Common myeloid progenitor, CD34-positive (primary cell): ENCODE measurements at regions not wholly inside any gene's neighbourhood (a gene's known extent, or its start where the extent isn't known, plus 50 kb on each side); places are given as distances from the start of the nearest gene placed in this dataset.

Source experiments
- CTCF ChIA-PET: fragments of 350-600 bp; sonication (Branson Sonifier 250); formaldehyde crosslinking; loops from one replicate; lab custom pipeline; 2021; ENCODE audit warnings: antibody characterized with exemption; lab: Charles Lee
- POLR2A ChIA-PET: fragments of 350-600 bp; sonication (Branson Sonifier 250); formaldehyde crosslinking; loops from one replicate; lab custom pipeline; 2021; ENCODE audit warnings: antibody characterized with exemption; lab: Charles Lee
- DNase-seq, 3 donors: peaks; one replicate each; pipeline versions ENCODE4 v3.0.0 to v3.0.0-alpha.2; 2013
- H3K27ac ChIP-seq, 2 experiments: 1 replicate in 1 of 2; 2 replicates in 1 of 2; pipeline ENCODE4 v1.7.0; 2013; ENCODE audit warnings: inconsistent platforms in 2 of 2, low read length in 2 of 2, mild to moderate bottlenecking in 2 of 2, low read depth in 1 of 2, moderate library complexity in 1 of 2; ENCODE audit not compliant: severe bottlenecking in 2 of 2, insufficient read depth in 1 of 2, poor library complexity in 1 of 2
- H3K27me3 ChIP-seq, 5 experiments: replicated peaks in 2 of 5; 1 replicate in 3 of 5; 2 replicates in 2 of 5; pipeline versions ENCODE4 v1.6.1 to v1.7.0; 2013; ENCODE audit warnings: low read length in 4 of 5, mild to moderate bottlenecking in 2 of 5, moderate library complexity in 2 of 5, inconsistent platforms in 1 of 5; ENCODE audit not compliant: insufficient read depth in 5 of 5, control insufficient read depth in 4 of 5
- H3K36me3 ChIP-seq, 4 experiments: 1 replicate in 2 of 4; 2 replicates in 2 of 4; pipeline versions ENCODE4 v1.6.1 to v1.7.0; 2013; ENCODE audit warnings: low read length in 3 of 4, control low read depth in 1 of 4, mild to moderate bottlenecking in 1 of 4; ENCODE audit not compliant: control insufficient read depth in 4 of 4, insufficient read depth in 4 of 4
- H3K4me1 ChIP-seq, 4 experiments: 1 replicate in 3 of 4; 2 replicates in 1 of 4; pipeline versions ENCODE4 v1.6.1 to v1.7.1; 2013; ENCODE audit warnings: low read length in 3 of 4, mild to moderate bottlenecking in 3 of 4, control low read depth in 1 of 4, inconsistent platforms in 1 of 4, moderate library complexity in 1 of 4; ENCODE audit not compliant: control insufficient read depth in 4 of 4, insufficient read depth in 4 of 4; ENCODE audit errors: control extremely low read depth in 1 of 4
- H3K4me3 ChIP-seq, 7 experiments: 1 replicate in 4 of 7; 2 replicates in 3 of 7; pipeline versions ENCODE4 v1.5.1 to v1.7.0; 2013; ENCODE audit warnings: mild to moderate bottlenecking in 7 of 7, low read length in 6 of 7, moderate library complexity in 6 of 7, inconsistent platforms in 2 of 7, low read depth in 2 of 7, control low read depth in 1 of 7; ENCODE audit not compliant: insufficient read depth in 4 of 7, control insufficient read depth in 1 of 7; ENCODE audit errors: extremely low read depth in 1 of 7
- H3K9me3 ChIP-seq, 5 experiments: 1 replicate in 4 of 5; 2 replicates in 1 of 5; pipeline versions ENCODE4 v1.6.1 to v1.7.1; 2013; ENCODE audit warnings: low read length in 4 of 5, mild to moderate bottlenecking in 2 of 5, inconsistent platforms in 1 of 5, low read depth in 1 of 5, moderate library complexity in 1 of 5; ENCODE audit not compliant: control insufficient read depth in 4 of 5, insufficient read depth in 2 of 5; ENCODE audit errors: control extremely low read depth in 1 of 5
- WGBS: methylation state at CpG from one replicate; pipeline ENCODE4 v1.1.5; 2013; ENCODE audit not compliant: insufficient coverage; 5-methylcytosine and 5-hydroxymethylcytosine counted together

DNA sequence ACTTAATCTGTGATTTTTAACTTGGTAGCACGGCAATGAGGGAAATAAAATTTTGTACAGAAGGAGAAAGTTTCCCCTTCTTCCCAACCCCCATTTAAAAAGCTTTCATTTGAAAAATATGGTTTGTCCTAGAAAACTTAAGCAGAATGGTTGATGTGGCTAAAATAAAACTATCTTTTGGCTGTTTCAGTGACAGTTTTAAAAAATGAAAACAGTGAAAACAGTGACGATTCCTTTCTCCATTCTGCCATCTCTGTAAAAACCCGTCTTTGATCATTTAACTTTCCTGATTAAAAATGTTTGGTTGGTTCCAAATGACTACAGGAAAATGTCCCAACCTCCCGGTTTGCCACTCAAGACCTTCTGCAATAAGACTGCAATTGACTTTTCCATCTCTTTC is 160.7 kb downstream of the EBLN2 start:
- H3K27me3 ChIP-seq: peaks cover 0 to 4% (median 0%) of the 10 kb centered on the region in 5 experiments
- POLR2A ChIA-PET: no interaction called here
- WGBS: 94% methylated on average over 3 of the region's 4 CpGs

DNA sequence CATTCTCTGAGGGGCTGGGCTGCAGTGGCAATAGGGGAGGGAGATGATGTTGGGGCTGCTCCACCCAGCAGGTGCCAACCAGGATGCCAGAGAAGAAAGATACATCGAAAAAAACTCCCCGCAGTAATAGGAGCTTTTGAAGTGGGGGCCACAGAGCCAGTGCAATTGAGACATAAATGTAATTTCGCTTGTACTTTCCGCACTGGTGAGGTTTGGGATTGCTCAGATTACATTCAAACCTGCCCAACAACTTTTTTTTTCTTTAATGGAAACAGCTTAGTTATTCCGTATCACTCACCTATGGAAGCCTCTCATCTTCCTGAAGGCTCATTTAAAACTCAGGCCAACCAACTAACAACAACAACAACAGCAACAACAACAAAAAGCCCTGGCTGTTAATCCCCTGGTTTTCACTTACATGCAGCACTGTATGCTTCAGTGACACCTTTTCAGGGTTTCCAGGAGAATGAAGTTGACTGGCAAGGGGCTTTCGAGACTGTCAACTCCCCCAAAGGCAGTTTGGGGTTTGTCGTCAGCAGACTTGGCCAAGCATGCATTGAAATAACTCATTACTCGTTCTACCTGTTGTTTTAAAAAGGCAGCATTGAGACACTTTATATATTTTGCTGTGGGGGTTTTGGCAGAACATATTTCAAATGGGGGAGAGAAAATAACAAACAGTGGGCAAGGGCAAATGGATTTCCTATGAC is 163.8 kb downstream of the EBLN2 start:
- Histone ChIP-seq H3K4me3 (no peak overlapping the region), H3K9me3 (no peaks in the 10 kb centered on the region), H3K4me1 (no peaks in the 10 kb centered on the region), H3K27me3 (peaks cover 0 to 5% (median 2%) of the 10 kb centered on the region in 5 experiments), H3K27ac (no peak overlapping the region), H3K36me3 (no peaks in the 10 kb centered on the region)
- DNase-seq: no peak
- ChIA-PET CTCF (no interaction called here), POLR2A (no interaction called here)
- 93% methylated on average over 5 of the region's 8 CpGs for WGBS

More for the DNA sequence above, 160.7 kb downstream of the EBLN2 start:
- Histone ChIP-seq H3K27ac (no peak overlapping the region), H3K36me3 (no peaks in the 10 kb centered on the region), H3K4me3 (no peak overlapping the region), H3K4me1 (no peaks in the 10 kb centered on the region), H3K9me3 (no peaks in the 10 kb centered on the region)
- CTCF ChIA-PET: no interaction called here
- no peak for DNase-seq

DNA sequence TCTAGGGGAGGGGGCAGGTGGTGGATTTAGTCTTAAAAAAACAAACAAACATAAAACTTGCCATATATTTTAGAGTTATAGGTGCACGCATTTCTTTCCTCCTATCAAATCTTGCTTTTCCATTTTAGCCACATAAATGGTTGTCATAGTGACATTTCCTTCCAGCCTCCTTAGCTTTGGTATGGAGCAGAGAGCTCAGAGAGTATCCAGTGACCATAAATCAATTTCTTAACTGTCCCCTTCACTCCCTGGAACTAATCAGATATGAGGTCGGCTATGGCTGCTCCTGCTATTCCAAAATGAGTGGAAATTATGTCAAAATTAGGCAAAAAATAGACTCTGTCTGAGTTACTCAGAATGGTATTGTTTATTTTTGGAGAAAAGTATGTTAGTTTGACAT is 164.5 kb downstream of the EBLN2 start:
- Histone ChIP-seq H3K36me3 (no peaks in the 10 kb centered on the region), H3K4me3 (no peak overlapping the region), H3K9me3 (no peaks in the 10 kb centered on the region), H3K27ac (no peak overlapping the region), H3K27me3 (peaks cover 0 to 5% (median 2%) of the 10 kb centered on the region in 5 experiments), H3K4me1 (no peaks in the 10 kb centered on the region)
- CTCF ChIA-PET: no interaction called here
- POLR2A ChIA-PET: no interaction called here
- DNase-seq: no peak
- WGBS: no CpG with 5 or more reads among the region's 2 CpGs

DNA sequence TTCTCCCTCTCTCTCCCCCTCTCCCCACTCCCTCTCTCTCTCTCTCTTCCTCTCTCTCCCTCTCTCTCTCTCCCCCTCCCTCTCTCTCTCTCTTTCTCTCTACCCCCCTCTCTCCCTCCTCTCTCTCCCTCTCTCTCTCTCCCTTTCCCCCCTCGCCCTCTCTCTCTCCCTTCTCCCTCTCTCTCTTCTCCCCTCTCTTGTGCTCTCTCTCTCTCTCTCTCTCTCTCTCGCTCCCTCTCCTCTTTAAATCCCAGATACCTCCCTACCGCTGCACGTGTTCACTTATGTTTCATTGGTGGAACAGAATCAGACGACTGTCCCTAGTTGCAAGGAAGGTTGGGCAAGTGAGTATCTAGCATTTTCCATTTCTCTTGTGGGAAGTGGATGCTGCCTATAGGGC is 166.5 kb downstream of the EBLN2 start:
- Histone ChIP-seq H3K9me3 (no peaks in the 10 kb centered on the region), H3K4me1 (no peaks in the 10 kb centered on the region), H3K27me3 (peaks cover 0 to 5% (median 2%) of the 10 kb centered on the region in 5 experiments), H3K36me3 (no peaks in the 10 kb centered on the region), H3K27ac (no peak overlapping the region), H3K4me3 (no peak overlapping the region)
- CTCF ChIA-PET: no interaction called here
- POLR2A ChIA-PET: no interaction called here
- DNase-seq: no peak
- WGBS: 50% methylated on average over 1 of the region's 5 CpGs

DNA sequence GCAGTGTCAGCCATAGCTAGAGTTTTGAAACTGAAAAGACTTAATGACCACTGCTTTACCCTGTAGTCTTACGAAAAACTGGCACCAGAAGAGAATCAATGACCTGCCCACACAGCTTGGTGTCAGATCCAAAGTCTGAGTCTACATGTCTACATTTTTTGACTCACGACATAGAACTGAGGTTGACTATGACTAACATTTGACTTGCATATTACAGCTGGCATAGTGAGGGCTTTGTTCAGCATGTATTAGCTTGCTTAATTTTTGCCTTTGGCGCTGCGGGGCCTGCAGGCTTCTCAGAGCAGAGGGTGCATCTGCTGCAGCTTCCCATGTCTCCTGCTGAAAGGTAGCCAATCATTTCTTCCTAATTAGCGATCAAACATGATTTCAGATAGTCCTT is 167.0 kb downstream of the EBLN2 start:
- H3K27ac ChIP-seq: no peak overlapping the region
- WGBS: 96% methylated on average over 5 of the region's 5 CpGs
- no peaks in the 10 kb centered on the region for H3K36me3 ChIP-seq
- ChIA-PET CTCF (no interaction called here), POLR2A (no interaction called here)
- H3K9me3 ChIP-seq: no peaks in the 10 kb centered on the region
- H3K4me3 ChIP-seq: no peak overlapping the region
- DNase-seq: no peak
- no peaks in the 10 kb centered on the region for H3K4me1 ChIP-seq
- H3K27me3 ChIP-seq: peaks cover 0 to 5% (median 2%) of the 10 kb centered on the region in 5 experiments

DNA sequence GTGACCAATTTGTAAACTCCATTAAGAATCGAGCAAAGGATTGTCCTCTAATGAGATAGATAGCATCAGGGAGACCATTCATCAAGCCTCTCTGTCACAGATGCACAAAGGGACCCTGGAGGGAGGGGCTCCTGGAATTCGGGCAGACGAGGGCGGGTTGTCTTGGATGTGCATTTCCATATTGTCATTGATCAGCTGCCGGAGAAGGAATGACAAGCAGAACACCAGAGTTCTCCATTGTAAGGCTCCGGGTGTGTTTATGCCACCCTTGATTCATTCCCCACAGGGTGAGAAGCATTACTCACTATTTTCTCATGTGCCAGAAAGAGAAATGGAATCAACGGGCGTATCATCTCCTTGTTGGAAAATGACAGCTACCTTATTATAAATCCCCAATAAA is 167.5 kb downstream of the EBLN2 start:
- POLR2A ChIA-PET: no interaction called here
- H3K4me1 ChIP-seq: no peaks in the 10 kb centered on the region
- H3K27ac ChIP-seq: no peak overlapping the region
- no peak overlapping the region for H3K4me3 ChIP-seq
- no peaks in the 10 kb centered on the region for H3K9me3 ChIP-seq
- 82% methylated on average over 6 of the region's 8 CpGs for WGBS
- peaks cover 0 to 5% (median 2%) of the 10 kb centered on the region in 5 experiments for H3K27me3 ChIP-seq
- H3K36me3 ChIP-seq: no peaks in the 10 kb centered on the region
- DNase-seq: no peak
- CTCF ChIA-PET: no interaction called here

DNA sequence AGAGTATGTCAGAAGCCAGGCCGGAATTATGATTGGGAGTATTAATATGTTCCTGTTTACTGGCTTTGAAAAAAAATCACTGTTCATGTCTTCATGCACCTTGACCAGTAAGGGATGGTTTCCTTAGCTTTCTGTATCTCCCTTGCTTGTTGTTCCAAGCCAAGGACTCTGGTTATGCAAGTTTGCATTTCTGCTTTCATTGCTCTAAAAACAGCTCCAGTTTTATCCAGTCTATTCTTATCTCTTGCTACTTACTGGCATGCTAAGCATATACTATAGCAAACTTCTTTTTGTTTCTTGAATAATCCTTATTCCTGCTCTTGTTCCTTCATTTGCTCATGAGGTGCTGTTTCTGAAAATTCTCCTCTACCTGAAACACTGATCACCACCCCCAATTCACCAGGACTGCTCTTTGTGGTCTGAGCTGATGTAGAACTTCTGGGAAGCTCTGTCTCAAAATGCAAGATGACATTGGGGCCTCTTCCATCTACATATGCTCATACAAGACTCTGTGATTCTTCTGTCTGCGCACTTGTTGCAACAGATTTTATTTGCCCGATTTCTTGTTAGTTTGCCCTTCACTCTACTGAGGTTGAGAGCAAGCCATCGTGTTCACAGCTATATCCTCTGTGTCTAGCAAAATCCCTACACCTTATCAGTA is 173.0 kb downstream of the EBLN2 start:
- peaks cover 0 to 3% (median 0%) of the 10 kb centered on the region in 5 experiments for H3K27me3 ChIP-seq
- CTCF ChIA-PET: interaction anchor here (1.1 kb wide), 1 partner anchor 22 kb away, joined by 3 read pairs; no protein-coding TSS in a partner anchor
- H3K4me1 ChIP-seq: no peaks in the 10 kb centered on the region
- POLR2A ChIA-PET: no interaction called here
- 92% methylated on average over 2 of the region's 4 CpGs for WGBS
- DNase-seq: no peak
- H3K9me3 ChIP-seq: no peaks in the 10 kb centered on the region
- H3K4me3 ChIP-seq: no peak overlapping the region
- no peaks in the 10 kb centered on the region for H3K36me3 ChIP-seq
- no peak overlapping the region for H3K27ac ChIP-seq
